HepG2 (cell line): ENCODE measurements at regions not wholly inside any gene's neighbourhood (a gene's known extent, or its start where the extent isn't known, plus 50 kb on each side); places are given as distances from the start of the nearest gene placed in this dataset.

Experiments
- FLYWCH1 ChIP-seq: sonication (generic); formaldehyde crosslinking; IDR thresholded peaks from 2 replicates; pipeline ENCODE4 v1.8.1; 2023; ENCODE audit warnings: mild to moderate bottlenecking, missing genetic modification reagents
- GZF1 ChIP-seq: sonication (generic); formaldehyde crosslinking; IDR thresholded peaks from 2 replicates; pipeline ENCODE4 v1.5.1; 2020; ENCODE audit warnings: mild to moderate bottlenecking, missing genetic modification reagents
- ISL2 ChIP-seq: sonication (generic); formaldehyde crosslinking; IDR thresholded peaks from 2 replicates; pipeline ENCODE4 v1.5.0; 2020; ENCODE audit warnings: missing genetic modification reagents
- KLF12 ChIP-seq: sonication (generic); formaldehyde crosslinking; IDR thresholded peaks from 2 replicates; pipeline ENCODE4 v1.4.0; 2020; ENCODE audit warnings: missing genetic modification reagents, borderline replicate concordance
- MBNL3 ChIP-seq: fragments of 250-450 bp; sonication (Bioruptor Pico); conservative IDR thresholded peaks from 2 replicates; pipeline ENCODE4 v1.8.0; 2022; ENCODE audit warnings: mild to moderate bottlenecking, inconsistent platforms
- MEIS2 ChIP-seq: sonication (generic); formaldehyde crosslinking; IDR thresholded peaks from 2 replicates; pipeline ENCODE4 v1.9.0; 2021; ENCODE audit warnings: mild to moderate bottlenecking, missing genetic modification reagents
- MTERF4 ChIP-seq: sonication (generic); formaldehyde crosslinking; IDR thresholded peaks from 2 replicates; pipeline ENCODE4 v1.8.0; 2023; ENCODE audit warnings: mild to moderate bottlenecking, missing genetic modification reagents
- NBN ChIP-seq: fragments of 450-650 bp; conservative IDR thresholded peaks from 2 replicates; pipeline ENCODE4 v1.6.1; 2017
- NFE2L1 ChIP-seq: sonication (generic); formaldehyde crosslinking; IDR thresholded peaks from 2 replicates; pipeline ENCODE4 v1.4.0; 2020; ENCODE audit warnings: missing genetic modification reagents, mild to moderate bottlenecking, borderline replicate concordance
- NONO ChIP-seq, 2 experiments: fragments of 450-650 bp in 1 of 2; sonication (generic) in 1 of 2; formaldehyde crosslinking in 1 of 2; IDR thresholded peaks in 1 of 2; conservative IDR thresholded peaks in 1 of 2; 2 replicates each; pipeline versions ENCODE4 v1.6.1 to v1.8.0; 2017 to 2022; ENCODE audit warnings: mild to moderate bottlenecking in 1 of 2, missing genetic modification reagents in 1 of 2, moderate library complexity in 1 of 2
- NR1H2 ChIP-seq: sonication (generic); formaldehyde crosslinking; IDR thresholded peaks from 2 replicates; pipeline ENCODE4 v1.8.1; 2022; ENCODE audit warnings: low read depth, missing genetic modification reagents, borderline replicate concordance
- PAWR ChIP-seq: sonication (generic); formaldehyde crosslinking; IDR thresholded peaks from 2 replicates; pipeline ENCODE4 v1.4.0; 2020; ENCODE audit warnings: missing genetic modification reagents, mild to moderate bottlenecking, borderline replicate concordance
- PAXIP1 ChIP-seq: sonication (generic); formaldehyde crosslinking; conservative IDR thresholded peaks from 2 replicates; pipeline ENCODE4 v1.4.0; 2020; ENCODE audit warnings: mild to moderate bottlenecking, missing genetic modification reagents, moderate library complexity
- SMAD3 ChIP-seq: sonication (generic); formaldehyde crosslinking; IDR thresholded peaks from 2 replicates; pipeline ENCODE4 v1.4.0; 2020; ENCODE audit warnings: missing genetic modification reagents
- SP1 ChIP-seq, 2 experiments: fragments of 450-650 bp in 1 of 2; sonication (generic) in 1 of 2; formaldehyde crosslinking in 1 of 2; IDR thresholded peaks; 2 replicates each; pipeline versions ENCODE4 v1.4.0 to v1.6.1; 2016 to 2020; ENCODE audit warnings: missing genetic modification reagents in 1 of 2
- TEAD2 ChIP-seq: sonication (generic); formaldehyde crosslinking; IDR thresholded peaks from 2 replicates; pipeline ENCODE4 v1.9.0; 2021; ENCODE audit warnings: missing genetic modification reagents
- ZBTB7B ChIP-seq: sonication (generic); formaldehyde crosslinking; IDR thresholded peaks from 2 replicates; pipeline ENCODE4 v1.4.0; 2020; ENCODE audit warnings: missing genetic modification reagents
- ZBTB8A ChIP-seq: sonication (generic); formaldehyde crosslinking; IDR thresholded peaks from 2 replicates; pipeline ENCODE4 v1.4.0; 2020; ENCODE audit warnings: mild to moderate bottlenecking, low read depth, missing genetic modification reagents, borderline replicate concordance
- ZFP1 ChIP-seq: IDR thresholded peaks from 2 replicates; pipeline ENCODE4 v1.6.1; 2016
- ZNF17 ChIP-seq: sonication (generic); formaldehyde crosslinking; IDR thresholded peaks from 2 replicates; pipeline ENCODE4 v1.5.0; 2020; ENCODE audit warnings: mild to moderate bottlenecking, missing genetic modification reagents
- ZNF33A ChIP-seq: sonication (generic); formaldehyde crosslinking; IDR thresholded peaks from 2 replicates; pipeline ENCODE4 v1.5.1; 2020; ENCODE audit warnings: missing genetic modification reagents, mild to moderate bottlenecking, moderate library complexity, borderline replicate concordance
- ZNF562 ChIP-seq: sonication (generic); formaldehyde crosslinking; IDR thresholded peaks from 2 replicates; pipeline ENCODE4 v1.8.0; 2022; ENCODE audit warnings: missing genetic modification reagents, borderline replicate concordance
- ZNF652 ChIP-seq: IDR thresholded peaks from 2 replicates; pipeline ENCODE4 v1.6.1; 2016; ENCODE audit warnings: low read depth, borderline replicate concordance
- ZNF850 ChIP-seq: sonication (generic); formaldehyde crosslinking; conservative IDR thresholded peaks from 2 replicates; pipeline ENCODE4 v1.9.0; 2021; ENCODE audit warnings: mild to moderate bottlenecking, missing genetic modification reagents
- ZNF891 ChIP-seq: sonication (generic); formaldehyde crosslinking; IDR thresholded peaks from 2 replicates; pipeline ENCODE4 v1.5.0; 2020; ENCODE audit warnings: mild to moderate bottlenecking, missing genetic modification reagents
- TF ChIP-seq, protein P1 (sequence below): sonication (generic); IDR thresholded peaks from 2 replicates; pipeline ENCODE4 v1.6.1; 2016; ENCODE audit warnings: low read depth, borderline replicate concordance

DNA sequence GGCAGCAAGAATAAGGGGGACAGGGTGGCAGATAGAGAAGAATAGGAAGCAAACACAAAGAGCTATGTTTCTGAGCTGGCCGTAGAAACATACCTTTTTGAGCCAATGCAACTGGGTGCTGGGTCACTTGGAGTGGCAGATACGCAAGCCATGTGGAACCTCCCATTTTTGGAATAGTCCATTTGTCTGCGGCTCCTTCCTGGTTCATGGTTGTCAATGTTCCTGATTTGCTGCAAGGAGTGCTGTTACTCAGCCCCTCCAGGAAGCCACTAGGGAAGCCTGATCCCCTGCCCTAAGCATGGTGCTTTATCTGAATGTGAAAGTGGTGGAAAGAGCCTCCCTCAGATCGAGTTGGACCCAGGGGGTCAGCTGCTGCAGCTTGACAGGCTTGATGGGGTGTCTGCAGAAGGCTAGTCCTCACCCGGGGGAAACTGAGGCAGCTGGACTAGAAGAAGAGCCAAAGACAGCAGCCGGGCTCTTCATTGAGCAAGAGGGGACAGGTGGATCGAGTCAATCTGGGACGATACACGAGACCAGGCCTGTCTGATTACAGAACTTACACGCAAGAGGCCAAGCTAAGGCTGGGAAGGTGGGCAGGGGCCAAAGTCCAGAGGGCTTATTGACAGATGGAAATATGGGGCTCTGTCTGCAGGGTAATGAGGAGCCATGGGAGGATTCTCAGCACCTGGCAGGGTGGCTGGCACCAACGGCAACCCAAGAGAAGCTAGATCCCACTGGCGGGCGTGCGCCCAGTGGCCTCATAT lies 57.4 kb upstream of the CTNNBL1 start (continued):
- TF ChIP-seq PAXIP1 (CRISPR knock-in tag), result peak; percentile 52
- no peak for TF ChIP-seq ZFP1
- no peak for TF ChIP-seq ZNF562 (CRISPR knock-in tag)
- no peak for TF ChIP-seq FLYWCH1
- no peak for TF ChIP-seq MTERF4 (CRISPR knock-in tag)
- TF ChIP-seq ZBTB7B, result peak; percentile 41; the same call in 1 of the 2 replicates
- TF ChIP-seq TEAD2 (CRISPR knock-in tag), result no peak
- no peak for TF ChIP-seq ZNF850 (CRISPR knock-in tag)
- TF ChIP-seq NBN, result no peak
- no peak for TF ChIP-seq NONO (IDR thresholded peaks at IDR 0.05)
- no peak for TF ChIP-seq NONO (CRISPR knock-in tag; conservative IDR thresholded peaks at IDR 0.05)
- no peak for TF ChIP-seq ZNF652 (CRISPR knock-in tag)
- TF ChIP-seq KLF12 (CRISPR knock-in tag), result no peak
- TF ChIP-seq SP1 (IDR thresholded peaks at IDR 0.05), result no peak
- no peak for TF ChIP-seq SP1 (CRISPR knock-in tag; IDR thresholded peaks at IDR 0.05)
- no peak for TF ChIP-seq NR1H2 (CRISPR knock-in tag)
- TF ChIP-seq PAWR (CRISPR knock-in tag), result no peak
- TF ChIP-seq MBNL3 (CRISPR knock-in tag), result no peak
- TF ChIP-seq ISL2 (CRISPR knock-in tag), result no peak
- no peak for TF ChIP-seq ZBTB8A (CRISPR knock-in tag)
- no peak for TF ChIP-seq NFE2L1 (CRISPR knock-in tag)
- no peak for TF ChIP-seq ZNF33A (CRISPR knock-in tag)
- TF ChIP-seq SMAD3 (CRISPR knock-in tag), result no peak
- no peak; the same call in 1 of the 2 replicates for TF ChIP-seq ZNF891 (CRISPR knock-in tag)
- peak; percentile 22; the same call in 1 of the 2 replicates for TF ChIP-seq MEIS2 (CRISPR knock-in tag)
- TF ChIP-seq ZNF17 (CRISPR knock-in tag), result no peak
- TF ChIP-seq, protein P1, sequence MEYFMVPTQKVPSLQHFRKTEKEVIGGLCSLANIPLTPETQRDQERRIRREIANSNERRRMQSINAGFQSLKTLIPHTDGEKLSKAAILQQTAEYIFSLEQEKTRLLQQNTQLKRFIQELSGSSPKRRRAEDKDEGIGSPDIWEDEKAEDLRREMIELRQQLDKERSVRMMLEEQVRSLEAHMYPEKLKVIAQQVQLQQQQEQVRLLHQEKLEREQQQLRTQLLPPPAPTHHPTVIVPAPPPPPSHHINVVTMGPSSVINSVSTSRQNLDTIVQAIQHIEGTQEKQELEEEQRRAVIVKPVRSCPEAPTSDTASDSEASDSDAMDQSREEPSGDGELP, result 0 out of 2 replicates have a peak, but pooled peaks have one; percentile 36
- no peak for TF ChIP-seq GZF1 (CRISPR knock-in tag)
